Natural killer cell (primary cell): ENCODE measurements at regions not wholly inside any gene's neighbourhood (a gene's known extent, or its start where the extent isn't known, plus 50 kb on each side); places are given as distances from the start of the nearest gene placed in this dataset.

Experiments
- ATAC-seq, 3 donors: fragments of 150-1000 bp in 2 of 3; fragments of 200-7000 bp in 1 of 3; cut with Tn5 transposase; 1 replicate in 1 of 3; 2 replicates in 2 of 3; pipeline ENCODE4 v1.10.0; 2021; ENCODE audit warnings: mild to moderate bottlenecking in 2 of 3, moderate library complexity in 2 of 3
- DNase-seq, 2 donors: peaks; one replicate each; pipeline versions ENCODE4 v3.0.0 to v3.0.0-alpha.2; 2013 to 2021; ENCODE audit warnings: mixed read lengths in 1 of 2
- H3K27ac ChIP-seq: one replicate; pipeline ENCODE4 v1.5.1; 2013; ENCODE audit warnings: mild to moderate bottlenecking, low read length
- H3K27me3 ChIP-seq: one replicate; pipeline ENCODE4 v1.6.1; 2013; ENCODE audit warnings: low read length; ENCODE audit not compliant: control insufficient read depth, insufficient read depth
- H3K36me3 ChIP-seq: one replicate; pipeline ENCODE4 v1.6.1; 2013; ENCODE audit warnings: low read length; ENCODE audit not compliant: control insufficient read depth, insufficient read depth
- H3K4me1 ChIP-seq: one replicate; pipeline ENCODE4 v1.6.1; 2013; ENCODE audit warnings: low read length; ENCODE audit not compliant: control insufficient read depth, insufficient read depth
- H3K4me3 ChIP-seq: one replicate; pipeline ENCODE4 v1.5.1; 2013; ENCODE audit warnings: low read length
- H3K9me3 ChIP-seq: one replicate; pipeline ENCODE4 v1.6.1; 2013; ENCODE audit warnings: low read length; ENCODE audit not compliant: control insufficient read depth, insufficient read depth
- H3K27ac Mint-ChIP-seq, 2 donors: one replicate each; pipeline ENCODE4 v1.8.0; 2022; ENCODE audit warnings: mild to moderate bottlenecking in 2 of 2, mixed read lengths in 2 of 2, moderate library complexity in 1 of 2
- H3K27me3 Mint-ChIP-seq, 2 donors: one replicate each; pipeline ENCODE4 v1.8.0; 2022; ENCODE audit warnings: low read depth in 2 of 2, mixed read lengths in 2 of 2
- H3K36me3 Mint-ChIP-seq: one replicate; pipeline ENCODE4 v1.8.0; 2022; ENCODE audit warnings: mixed read lengths
- H3K4me1 Mint-ChIP-seq, 2 donors: one replicate each; pipeline ENCODE4 v1.8.0; 2022; ENCODE audit warnings: mixed read lengths in 2 of 2
- H3K4me3 Mint-ChIP-seq: one replicate; pipeline ENCODE4 v1.8.0; 2022; ENCODE audit warnings: mild to moderate bottlenecking, moderate library complexity, mixed read lengths
- H3K9me3 Mint-ChIP-seq, 2 donors: one replicate each; pipeline ENCODE4 v1.8.0; 2022; ENCODE audit warnings: mixed read lengths in 2 of 2
- CTCF ChIP-seq: fragments of 200-600 bp; IDR thresholded peaks from one replicate; pipeline ENCODE4 v1.8.0; 2022; ENCODE audit warnings: antibody characterized with exemption
- WGBS: methylation state at CpG from one replicate; pipeline ENCODE4 v1.1.7; 2013; ENCODE audit warnings: missing lambda C conversion rate; ENCODE audit not compliant: insufficient coverage; 5-methylcytosine and 5-hydroxymethylcytosine counted together
- intact Hi-C: fragments of 100-400 bp; cut with micrococcal nuclease; formaldehyde crosslinking; loops from one replicate; pipeline ENCODE4 v1.14.2; 2022

DNA sequence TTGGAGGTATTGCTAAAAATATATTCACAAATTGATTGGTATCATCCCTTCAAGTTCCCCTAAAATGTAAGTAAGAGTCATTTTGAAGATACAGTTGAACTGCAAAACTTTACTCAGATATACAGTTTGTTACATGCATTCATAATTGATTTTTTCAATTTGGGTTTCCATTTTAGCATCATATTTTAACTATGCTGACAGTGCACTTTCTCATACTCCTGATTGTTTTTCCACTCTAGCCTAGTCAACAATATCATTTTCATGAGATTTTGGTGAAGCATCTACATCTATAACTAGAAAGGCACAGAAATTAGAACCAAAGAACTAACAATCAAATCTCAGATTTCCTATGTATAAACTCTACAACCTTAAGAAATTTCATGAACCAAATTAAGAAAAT, 2850.4 kb upstream of the PCDH20 start:
- peaks cover 12% of the 10 kb centered on the region for H3K9me3 ChIP-seq
- H3K4me1 ChIP-seq = no peaks in the 10 kb centered on the region
- Mint-ChIP-seq H3K4me1 (no peaks in the 10 kb centered on the region), H3K9me3 (peaks cover 18% of the 10 kb centered on the region in 2 donors), H3K27me3 (no peaks in the 10 kb centered on the region), H3K27ac (no peak overlapping the region), H3K36me3 (peaks cover 21% of the 10 kb centered on the region), H3K4me3 (no peak overlapping the region)
- no peaks in the 10 kb centered on the region for H3K36me3 ChIP-seq
- intact Hi-C loops = no loop called here
- DNase-seq (no peak), ATAC-seq (no peak)
- H3K4me3 ChIP-seq = no peak overlapping the region
- no peaks in the 10 kb centered on the region for H3K27me3 ChIP-seq
- TF ChIP-seq CTCF = no peak
- no peak overlapping the region for H3K27ac ChIP-seq

DNA sequence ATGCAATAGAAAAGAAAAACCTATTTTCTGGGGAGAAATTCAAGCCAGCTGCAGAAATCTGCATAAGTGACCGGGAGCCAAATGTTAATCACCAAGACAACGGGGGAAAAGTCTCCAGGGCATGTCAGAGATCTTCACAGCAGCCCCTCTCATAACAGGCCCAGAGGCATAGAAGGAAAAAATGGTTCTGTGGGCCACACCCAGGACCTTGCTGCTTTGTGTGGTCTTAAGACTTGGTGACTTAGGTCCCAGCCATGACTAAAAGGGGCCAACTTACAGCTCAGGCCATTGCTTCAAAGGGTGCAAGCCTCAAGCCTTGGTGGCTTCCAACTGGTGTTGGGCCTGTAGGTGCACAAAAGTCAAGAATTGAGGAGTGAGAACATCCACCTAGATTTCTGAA, 2847.6 kb upstream of the PCDH20 start:
- Mint-ChIP-seq H3K9me3 (peaks cover 18 to 19% of the 10 kb centered on the region in 2 donors), H3K27me3 (no peaks in the 10 kb centered on the region)

DNA sequence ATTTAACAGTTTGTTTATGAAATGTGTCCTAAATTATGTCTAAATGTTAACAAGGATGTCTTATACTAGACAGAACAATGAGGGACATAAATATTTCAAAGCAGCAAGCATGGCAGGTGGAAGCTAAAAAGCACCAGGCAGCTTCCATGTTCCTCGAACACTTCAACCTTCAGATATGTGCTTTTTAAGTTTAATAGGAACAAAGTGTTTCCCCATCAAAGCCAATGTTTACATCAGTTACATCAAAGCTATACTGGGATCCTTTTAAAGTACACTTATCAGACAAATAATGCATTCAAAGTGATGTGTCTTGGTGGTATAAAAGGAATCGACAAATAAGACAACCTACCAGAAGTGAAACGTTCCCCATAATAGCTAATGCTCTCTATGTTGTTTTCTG, 2841.1 kb upstream of the PCDH20 start:
- Histone ChIP-seq H3K27ac (no peak overlapping the region), H3K9me3 (no peaks in the 10 kb centered on the region)
- 83% methylated on average over 2 of the region's 3 CpGs for WGBS

More for the DNA sequence above, 2847.6 kb upstream of the PCDH20 start:
- no peaks in the 10 kb centered on the region for H3K4me1 Mint-ChIP-seq
- Histone ChIP-seq H3K27me3 (no peaks in the 10 kb centered on the region), H3K4me1 (no peaks in the 10 kb centered on the region), H3K9me3 (peaks cover 12% of the 10 kb centered on the region), H3K36me3 (no peaks in the 10 kb centered on the region), H3K4me3 (no peak overlapping the region), H3K27ac (no peak overlapping the region)
- intact Hi-C loops = no loop called here
- 71% methylated on average over 2 of the region's 2 CpGs for WGBS
- H3K4me3 Mint-ChIP-seq = no peak overlapping the region
- ATAC-seq (no peak), DNase-seq (no peak)
- TF ChIP-seq CTCF = no peak
- peaks cover 21% of the 10 kb centered on the region for H3K36me3 Mint-ChIP-seq
- no peak overlapping the region for H3K27ac Mint-ChIP-seq

More for the DNA sequence above, 2841.1 kb upstream of the PCDH20 start:
- intact Hi-C loops = no loop called here
- H3K4me1 ChIP-seq = no peaks in the 10 kb centered on the region
- H3K4me3 ChIP-seq = no peak overlapping the region
- Mint-ChIP-seq H3K36me3 (no peaks in the 10 kb centered on the region), H3K9me3 (peaks cover 6 to 37% of the 10 kb centered on the region in 2 donors), H3K4me1 (no peaks in the 10 kb centered on the region), H3K27me3 (no peaks in the 10 kb centered on the region), H3K27ac (no peak overlapping the region), H3K4me3 (no peak overlapping the region)
- H3K27me3 ChIP-seq = no peaks in the 10 kb centered on the region
- ATAC-seq (no peak), DNase-seq (no peak)
- H3K36me3 ChIP-seq = no peaks in the 10 kb centered on the region
- no peak for TF ChIP-seq CTCF
